Tibial nerve (tissue), 4 donors: ENCODE measurements at regions not wholly inside any gene's neighbourhood (a gene's known extent, or its start where the extent isn't known, plus 50 kb on each side); places are given as distances from the start of the nearest gene placed in this dataset.

Experiments used
- CTCF ChIP-seq, 5 experiments: fragments of 200-600 bp in 3 of 5; fragments of 450-650 bp in 2 of 5; sonication (generic) in 3 of 5; IDR thresholded peaks; one replicate each; pipeline ENCODE4 v1.5.1; 2016 to 2019; ENCODE audit warnings: antibody characterized with exemption in 5 of 5, mild to moderate bottlenecking in 3 of 5, moderate library complexity in 2 of 5
- EP300 ChIP-seq, 2 donors: sonication (generic); formaldehyde crosslinking; IDR thresholded peaks; one replicate each; pipeline ENCODE4 v1.6.1; 2017; ENCODE audit warnings: antibody characterized with exemption in 2 of 2, mild to moderate bottlenecking in 1 of 2
- POLR2A ChIP-seq, 2 donors: fragments of 450-650 bp; IDR thresholded peaks; one replicate each; pipeline ENCODE4 v1.6.1; 2017; ENCODE audit warnings: antibody characterized with exemption in 2 of 2, mild to moderate bottlenecking in 2 of 2, moderate library complexity in 2 of 2

GRCh38 chr12:126752021-126752420 is 1514.9 kb upstream of the TMEM132C start:
- no peak for TF ChIP-seq CTCF (IDR thresholded peaks at IDR 0.05)
- TF ChIP-seq POLR2A (IDR thresholded peaks at IDR 0.05): no peak
- no peak for TF ChIP-seq EP300 (IDR thresholded peaks at IDR 0.05)
